ENCODE measurements at regions not wholly inside any gene's neighbourhood (a gene's known extent, or its start where the extent isn't known, plus 50 kb on each side); places are given as distances from the start of the nearest gene placed in this dataset.

- ChIA-PET CTCF (no interaction called here), POLR2A (no interaction called here)
- Mint-ChIP-seq H3K27ac (no peak overlapping the region), H3K4me1 (no peaks in the 10 kb centered on the region), H3K9me3 (no peaks in the 10 kb centered on the region), H3K27me3 (peaks cover 31% of the 10 kb centered on the region), H3K36me3 (ENCODE audit: low read depth) (no peaks in the 10 kb centered on the region), H3K4me3 (no peak overlapping the region)
- DNase-seq, result no peak
Observed at GRCh38 chr1:29481031-29481430, 244.7 kb downstream of the PTPRU start.

GRCh38 chr1:29478879-29479278 lies 242.6 kb downstream of the PTPRU start:
- no peaks in the 10 kb centered on the region for H3K9me3 Mint-ChIP-seq
- H3K27me3 Mint-ChIP-seq, result peaks cover 46% of the 10 kb centered on the region
- ChIA-PET CTCF (no interaction called here), POLR2A (no interaction called here)
- H3K27ac Mint-ChIP-seq, result no peak overlapping the region
- no peaks in the 10 kb centered on the region for H3K4me1 Mint-ChIP-seq
- no peak for DNase-seq
- no peak overlapping the region for H3K4me3 Mint-ChIP-seq
- no peaks in the 10 kb centered on the region for H3K36me3 Mint-ChIP-seq (ENCODE audit: low read depth)

GRCh38 chr1:29478151-29478791 lies 241.9 kb downstream of the PTPRU start:
- DNase-seq, result no peak
- Mint-ChIP-seq H3K27ac (no peak overlapping the region), H3K4me1 (no peaks in the 10 kb centered on the region), H3K9me3 (no peaks in the 10 kb centered on the region), H3K4me3 (no peak overlapping the region), H3K27me3 (peaks cover 52% of the 10 kb centered on the region), H3K36me3 (ENCODE audit: low read depth) (no peaks in the 10 kb centered on the region)
- POLR2A ChIA-PET, result no interaction called here
- CTCF ChIA-PET, result no interaction called here

- DNase-seq, result no peak
- H3K4me3 Mint-ChIP-seq, result no peak overlapping the region
- no peaks in the 10 kb centered on the region for H3K36me3 Mint-ChIP-seq (ENCODE audit: low read depth)
- peaks cover 52% of the 10 kb centered on the region for H3K27me3 Mint-ChIP-seq
- H3K4me1 Mint-ChIP-seq, result no peaks in the 10 kb centered on the region
- H3K9me3 Mint-ChIP-seq, result no peaks in the 10 kb centered on the region
- ChIA-PET CTCF (no interaction called here), POLR2A (no interaction called here)
- H3K27ac Mint-ChIP-seq, result no peak overlapping the region
Observed at GRCh38 chr1:29475326-29475725, 239.0 kb downstream of the PTPRU start.

GRCh38 chr1:29474274-29475244 lies 238.2 kb downstream of the PTPRU start:
- CTCF ChIA-PET, result no interaction called here
- no peaks in the 10 kb centered on the region for H3K36me3 Mint-ChIP-seq (ENCODE audit: low read depth)
- DNase-seq, result no peak
- no peak overlapping the region for H3K4me3 Mint-ChIP-seq
- peaks cover 49% of the 10 kb centered on the region for H3K27me3 Mint-ChIP-seq
- POLR2A ChIA-PET, result no interaction called here
- H3K27ac Mint-ChIP-seq, result no peak overlapping the region
- no peaks in the 10 kb centered on the region for H3K4me1 Mint-ChIP-seq
- no peaks in the 10 kb centered on the region for H3K9me3 Mint-ChIP-seq

- ChIA-PET POLR2A (no interaction called here), CTCF (no interaction called here)
- H3K4me1 Mint-ChIP-seq, result no peaks in the 10 kb centered on the region
- no peaks in the 10 kb centered on the region for H3K36me3 Mint-ChIP-seq (ENCODE audit: low read depth)
- DNase-seq, result no peak
- H3K27ac Mint-ChIP-seq, result no peak overlapping the region
- peaks cover 39% of the 10 kb centered on the region for H3K27me3 Mint-ChIP-seq
- H3K4me3 Mint-ChIP-seq, result no peak overlapping the region
- no peaks in the 10 kb centered on the region for H3K9me3 Mint-ChIP-seq
Observed at GRCh38 chr1:29473161-29473855, 237.0 kb downstream of the PTPRU start.

- peaks cover 27% of the 10 kb centered on the region for H3K27me3 Mint-ChIP-seq
- H3K9me3 Mint-ChIP-seq, result no peaks in the 10 kb centered on the region
Observed at GRCh38 chr1:29471487-29472313, 235.4 kb downstream of the PTPRU start.

GRCh38 chr1:29470788-29471119 lies 234.4 kb downstream of the PTPRU start:
- H3K27ac Mint-ChIP-seq, result no peak overlapping the region
- H3K4me3 Mint-ChIP-seq, result no peak overlapping the region
- POLR2A ChIA-PET, result no interaction called here
- no peaks in the 10 kb centered on the region for H3K9me3 Mint-ChIP-seq
- no peaks in the 10 kb centered on the region for H3K36me3 Mint-ChIP-seq (ENCODE audit: low read depth)
- peaks cover 22% of the 10 kb centered on the region for H3K27me3 Mint-ChIP-seq
- DNase-seq, result no peak
- CTCF ChIA-PET, result no interaction called here
- no peaks in the 10 kb centered on the region for H3K4me1 Mint-ChIP-seq

More at GRCh38 chr1:29471487-29472313, 235.4 kb downstream of the PTPRU start:
- no peak overlapping the region for H3K27ac Mint-ChIP-seq
- H3K4me3 Mint-ChIP-seq, result no peak overlapping the region
- ChIA-PET POLR2A (no interaction called here), CTCF (no interaction called here)
- H3K36me3 Mint-ChIP-seq (ENCODE audit: low read depth), result no peaks in the 10 kb centered on the region
- no peaks in the 10 kb centered on the region for H3K4me1 Mint-ChIP-seq
- DNase-seq, result no peak

- peaks cover 18% of the 10 kb centered on the region for H3K27me3 Mint-ChIP-seq
- no peak for DNase-seq
- no peak overlapping the region for H3K4me3 Mint-ChIP-seq
- ChIA-PET CTCF (no interaction called here), POLR2A (no interaction called here)
- H3K4me1 Mint-ChIP-seq, result no peaks in the 10 kb centered on the region
- H3K27ac Mint-ChIP-seq, result no peak overlapping the region
- no peaks in the 10 kb centered on the region for H3K9me3 Mint-ChIP-seq
- no peaks in the 10 kb centered on the region for H3K36me3 Mint-ChIP-seq (ENCODE audit: low read depth)
Observed at GRCh38 chr1:29470087-29470787, 233.9 kb downstream of the PTPRU start.

- Mint-ChIP-seq H3K27ac (no peak overlapping the region), H3K4me3 (no peak overlapping the region), H3K4me1 (no peaks in the 10 kb centered on the region), H3K9me3 (no peaks in the 10 kb centered on the region), H3K27me3 (peaks cover 13% of the 10 kb centered on the region), H3K36me3 (ENCODE audit: low read depth) (no peaks in the 10 kb centered on the region)
- ChIA-PET POLR2A (no interaction called here), CTCF (no interaction called here)
- DNase-seq, result no peak
Observed at GRCh38 chr1:29469457-29469856, 233.1 kb downstream of the PTPRU start.

GRCh38 chr1:29467989-29468900 lies 231.9 kb downstream of the PTPRU start:
- Mint-ChIP-seq H3K36me3 (ENCODE audit: low read depth) (no peaks in the 10 kb centered on the region), H3K27me3 (peaks cover 5% of the 10 kb centered on the region), H3K27ac (no peak overlapping the region), H3K9me3 (no peaks in the 10 kb centered on the region), H3K4me1 (no peaks in the 10 kb centered on the region), H3K4me3 (no peak overlapping the region)
- CTCF ChIA-PET, result no interaction called here
- DNase-seq, result no peak
- POLR2A ChIA-PET, result no interaction called here

- DNase-seq, result no peak
- Mint-ChIP-seq H3K27ac (no peak overlapping the region), H3K27me3 (peaks cover 1% of the 10 kb centered on the region), H3K4me3 (no peak overlapping the region), H3K9me3 (no peaks in the 10 kb centered on the region), H3K36me3 (ENCODE audit: low read depth) (no peaks in the 10 kb centered on the region), H3K4me1 (no peaks in the 10 kb centered on the region)
- POLR2A ChIA-PET, result no interaction called here
- CTCF ChIA-PET, result no interaction called here
Observed at GRCh38 chr1:29466258-29466657, 229.9 kb downstream of the PTPRU start.
